ENCODE measurements at regions not wholly inside any gene's neighbourhood (a gene's known extent, or its start where the extent isn't known, plus 50 kb on each side); places are given as distances from the start of the nearest gene placed in this dataset.
"Not testable (repeated sequence)": the region's sequence is repeated elsewhere in the genome, so short reads cannot be mapped to it uniquely, and the experiment has no call there.

- DNase-seq: no peak
These were observed 434.7 kb upstream of the NDST4 start for GRCh38 chr4:115548123-115548522.

GRCh38 chr4:115537387-115537786 is 424.0 kb upstream of the NDST4 start:
- no peak for DNase-seq

- no peak for DNase-seq
These were observed 415.7 kb upstream of the NDST4 start for GRCh38 chr4:115529126-115529525.

GRCh38 chr4:115519476-115519875 is 406.1 kb upstream of the NDST4 start:
- DNase-seq: not testable (repeated sequence)

- no peak for DNase-seq
These were observed 402.4 kb upstream of the NDST4 start for GRCh38 chr4:115515772-115516171.

- DNase-seq: no peak
These were observed 401.9 kb upstream of the NDST4 start for GRCh38 chr4:115515366-115515765.

GRCh38 chr4:115514675-115515074 is 401.3 kb upstream of the NDST4 start:
- DNase-seq: no peak

- no peak for DNase-seq
These were observed 391.9 kb upstream of the NDST4 start for GRCh38 chr4:115505326-115505725.

- no peak for DNase-seq
These were observed 388.2 kb upstream of the NDST4 start for GRCh38 chr4:115501656-115502055.

GRCh38 chr4:115493770-115494169 is 380.4 kb upstream of the NDST4 start:
- DNase-seq: not testable (repeated sequence)

- no peak for DNase-seq
These were observed 378.3 kb upstream of the NDST4 start for GRCh38 chr4:115491686-115492085.

GRCh38 chr4:115489279-115489678 is 375.9 kb upstream of the NDST4 start:
- DNase-seq: no peak

GRCh38 chr4:115485402-115485801 is 372.0 kb upstream of the NDST4 start:
- DNase-seq: no peak

GRCh38 chr4:115484479-115484878 is 371.1 kb upstream of the NDST4 start:
- DNase-seq: no peak

GRCh38 chr4:115470763-115471162 is 357.3 kb upstream of the NDST4 start:
- DNase-seq: no peak

GRCh38 chr4:115459301-115459700 is 345.9 kb upstream of the NDST4 start:
- DNase-seq: not testable (repeated sequence)

- no peak for DNase-seq
These were observed 342.8 kb upstream of the NDST4 start for GRCh38 chr4:115456231-115456630.

- DNase-seq: no peak
These were observed 340.8 kb upstream of the NDST4 start for GRCh38 chr4:115454228-115454627.

GRCh38 chr4:115453416-115453815 is 340.0 kb upstream of the NDST4 start:
- DNase-seq: no peak

- not testable (repeated sequence) for DNase-seq
These were observed 338.8 kb upstream of the NDST4 start for GRCh38 chr4:115452229-115452628.

- no peak for DNase-seq
These were observed 324.3 kb upstream of the NDST4 start for GRCh38 chr4:115437739-115438138.

- no peak for DNase-seq
These were observed 320.1 kb upstream of the NDST4 start for GRCh38 chr4:115433491-115433890.

GRCh38 chr4:115430024-115430423 is 316.6 kb upstream of the NDST4 start:
- no peak for DNase-seq

GRCh38 chr4:115428455-115428854 is 315.0 kb upstream of the NDST4 start:
- no peak for DNase-seq

- DNase-seq: no peak
These were observed 311.4 kb upstream of the NDST4 start for GRCh38 chr4:115424852-115425251.

All from activated CD8-positive, alpha-beta memory T cell treated with anti-CD3 and anti-CD28 coated beads for 24 hours (primary cell).